ENCODE measurements at regions not wholly inside any gene's neighbourhood (a gene's known extent, or its start where the extent isn't known, plus 50 kb on each side); places are given as distances from the start of the nearest gene placed in this dataset.

DNA sequence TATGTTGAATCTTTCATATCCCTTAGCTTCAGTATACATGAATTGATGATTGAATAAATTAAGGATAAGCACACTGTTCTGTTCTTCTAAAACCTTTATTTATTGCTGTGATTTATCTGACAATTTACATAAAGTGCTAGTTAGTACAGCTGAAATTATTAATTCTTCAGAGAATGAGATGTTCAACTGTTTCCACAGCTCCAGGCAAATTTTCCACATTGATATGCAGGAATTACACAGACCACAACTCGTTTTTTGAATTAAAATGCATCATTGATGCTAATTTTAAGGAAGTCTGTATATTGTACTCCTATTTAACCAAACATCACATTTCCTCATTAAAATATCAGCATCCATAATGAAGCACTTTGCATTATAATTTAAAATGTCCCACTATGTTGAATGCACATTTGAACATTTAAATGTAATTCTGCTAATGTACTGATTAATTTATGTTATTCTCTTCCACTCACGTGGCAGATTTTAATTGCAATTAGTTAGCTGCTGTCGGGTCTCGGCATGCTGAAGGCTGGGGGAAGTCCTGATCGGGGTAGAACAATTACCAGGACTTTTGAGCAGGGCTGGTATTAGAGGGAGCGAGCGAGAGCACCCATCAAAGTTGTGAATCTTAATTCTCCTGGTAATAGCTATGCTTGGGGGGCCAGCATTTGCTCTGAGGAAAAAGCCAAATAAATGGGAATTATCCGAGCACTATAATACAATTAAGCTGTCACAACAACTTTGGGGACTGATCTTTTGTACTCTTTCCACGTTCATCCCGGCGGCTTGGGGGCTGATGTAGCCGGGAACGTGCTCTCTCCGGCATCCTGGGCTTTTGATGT lies 136.7 kb upstream of the TMTC4 start:
- H3K27me3 Mint-ChIP-seq (ENCODE audit: low read depth in 3 of 3): peaks cover 2 to 5% (median 5%) of the 10 kb centered on the region in 3 donors
- no peak overlapping the region for H3K4me3 Mint-ChIP-seq
- H3K27ac Mint-ChIP-seq: no peak overlapping the region
- no peaks in the 10 kb centered on the region for H3K4me1 Mint-ChIP-seq
- peaks cover 0 to 1% (median 0%) of the 10 kb centered on the region in 6 donors for H3K9me3 Mint-ChIP-seq
- DNase-seq: no peak
- H3K36me3 Mint-ChIP-seq: no peaks in the 10 kb centered on the region

GRCh38 chr13:100810481-100810880 lies 135.9 kb upstream of the TMTC4 start:
- Mint-ChIP-seq H3K36me3 (no peaks in the 10 kb centered on the region), H3K27ac (no peak overlapping the region), H3K4me1 (no peaks in the 10 kb centered on the region), H3K4me3 (no peak overlapping the region), H3K27me3 (ENCODE audit: low read depth in 3 of 3) (peaks cover 3 to 5% (median 5%) of the 10 kb centered on the region in 3 donors), H3K9me3 (peaks cover 0 to 1% (median 0%) of the 10 kb centered on the region in 6 donors)
- no peak for DNase-seq

DNA sequence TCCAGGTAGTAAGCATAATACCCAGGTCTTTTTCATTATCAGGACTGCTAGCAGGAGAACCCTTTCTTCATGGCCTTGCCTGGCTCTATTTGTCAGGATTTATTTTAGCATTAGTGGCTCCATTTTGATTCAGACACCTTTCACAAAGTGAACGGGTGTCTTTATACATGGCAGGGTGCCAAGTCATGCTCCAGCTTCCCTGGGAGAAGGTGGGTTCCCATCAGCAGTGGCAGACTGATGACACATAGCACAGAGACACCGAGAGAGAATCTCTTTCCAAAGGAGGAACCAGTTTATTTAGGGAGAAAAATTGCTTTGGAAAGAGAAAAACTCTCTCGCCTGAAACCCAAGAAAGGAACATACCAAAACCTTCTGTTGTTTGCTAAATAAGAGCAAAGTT lies 135.3 kb upstream of the TMTC4 start:
- no peak overlapping the region for H3K27ac Mint-ChIP-seq
- peaks cover 0 to 1% (median 0%) of the 10 kb centered on the region in 6 donors for H3K9me3 Mint-ChIP-seq
- no peak for DNase-seq
- H3K4me1 Mint-ChIP-seq: no peaks in the 10 kb centered on the region
- no peak overlapping the region for H3K4me3 Mint-ChIP-seq
- no peaks in the 10 kb centered on the region for H3K36me3 Mint-ChIP-seq
- H3K27me3 Mint-ChIP-seq (ENCODE audit: low read depth in 3 of 3): peaks cover 3 to 5% (median 5%) of the 10 kb centered on the region in 3 donors

DNA sequence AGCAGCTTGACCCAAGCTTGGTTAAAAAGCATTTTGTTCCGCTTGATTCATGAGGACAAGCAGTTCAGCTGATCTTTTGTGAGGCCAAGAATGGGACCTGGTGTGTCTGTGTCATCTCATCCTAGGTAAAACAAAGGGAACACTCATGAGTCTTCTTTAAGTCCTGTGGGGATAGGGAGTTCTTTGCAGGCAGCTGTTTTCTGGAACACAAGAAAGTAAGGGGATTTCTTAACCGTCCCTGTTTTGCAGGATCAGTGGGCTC lies 134.5 kb upstream of the TMTC4 start:
- H3K4me1 Mint-ChIP-seq: no peaks in the 10 kb centered on the region
- H3K27ac Mint-ChIP-seq: no peak overlapping the region
- no peak overlapping the region for H3K4me3 Mint-ChIP-seq
- H3K9me3 Mint-ChIP-seq: no peaks in the 10 kb centered on the region
- no peak for DNase-seq
- H3K36me3 Mint-ChIP-seq: no peaks in the 10 kb centered on the region
- peaks cover 3 to 5% (median 5%) of the 10 kb centered on the region in 3 donors for H3K27me3 Mint-ChIP-seq (ENCODE audit: low read depth in 3 of 3)

- H3K27ac Mint-ChIP-seq: no peak overlapping the region
- DNase-seq: no peak
- H3K4me1 Mint-ChIP-seq: no peaks in the 10 kb centered on the region
- no peaks in the 10 kb centered on the region for H3K9me3 Mint-ChIP-seq
- H3K4me3 Mint-ChIP-seq: no peak overlapping the region
- H3K36me3 Mint-ChIP-seq: no peaks in the 10 kb centered on the region
- peaks cover 3 to 5% (median 5%) of the 10 kb centered on the region in 3 donors for H3K27me3 Mint-ChIP-seq (ENCODE audit: low read depth in 3 of 3)
These were observed 133.9 kb upstream of the TMTC4 start for GRCh38 chr13:100808330-100809128.

- Mint-ChIP-seq H3K27me3 (ENCODE audit: low read depth in 3 of 3) (peaks cover 0 to 5% (median 2%) of the 10 kb centered on the region in 3 donors), H3K4me1 (no peaks in the 10 kb centered on the region), H3K9me3 (no peaks in the 10 kb centered on the region), H3K4me3 (no peak overlapping the region), H3K36me3 (no peaks in the 10 kb centered on the region), H3K27ac (no peak overlapping the region)
- no peak for DNase-seq
These were observed 128.5 kb upstream of the TMTC4 start for GRCh38 chr13:100803091-100803490.

DNA sequence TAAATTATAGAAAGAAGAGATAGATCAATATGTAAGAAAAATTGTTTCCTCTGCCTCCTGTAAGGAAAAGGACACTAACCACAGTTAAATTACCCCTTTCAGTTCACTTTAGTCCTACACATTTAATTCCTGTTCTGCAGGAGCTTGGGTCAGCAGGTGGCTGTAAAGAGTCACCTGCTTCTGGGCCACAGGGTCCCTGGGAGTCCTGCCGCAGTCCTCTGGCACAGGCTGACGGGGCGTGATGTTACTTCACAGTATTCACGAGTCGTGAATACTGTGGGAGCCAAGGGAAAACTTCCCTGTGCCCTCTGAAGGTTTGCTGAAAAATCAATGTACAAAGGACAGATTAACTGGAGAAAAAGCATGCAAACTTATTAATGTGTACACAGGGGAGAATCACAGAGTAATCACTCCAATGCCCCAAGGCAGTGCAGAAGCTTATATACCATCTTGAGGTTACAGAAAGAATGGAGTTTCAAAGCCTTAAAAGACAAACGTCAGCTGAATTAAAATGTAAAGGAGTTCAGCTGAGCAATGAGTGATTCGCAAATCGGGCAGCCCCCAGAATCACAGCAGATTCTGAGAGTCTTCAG lies 125.8 kb upstream of the TMTC4 start:
- H3K9me3 Mint-ChIP-seq: peaks cover 0 to 4% (median 0%) of the 10 kb centered on the region in 6 donors
- H3K4me1 Mint-ChIP-seq: no peaks in the 10 kb centered on the region
- no peak overlapping the region for H3K4me3 Mint-ChIP-seq
- H3K27me3 Mint-ChIP-seq (ENCODE audit: low read depth in 3 of 3): peaks cover 2 to 4% (median 4%) of the 10 kb centered on the region in 3 donors
- H3K27ac Mint-ChIP-seq: no peak overlapping the region
- DNase-seq: no peak
- H3K36me3 Mint-ChIP-seq: no peaks in the 10 kb centered on the region

DNA sequence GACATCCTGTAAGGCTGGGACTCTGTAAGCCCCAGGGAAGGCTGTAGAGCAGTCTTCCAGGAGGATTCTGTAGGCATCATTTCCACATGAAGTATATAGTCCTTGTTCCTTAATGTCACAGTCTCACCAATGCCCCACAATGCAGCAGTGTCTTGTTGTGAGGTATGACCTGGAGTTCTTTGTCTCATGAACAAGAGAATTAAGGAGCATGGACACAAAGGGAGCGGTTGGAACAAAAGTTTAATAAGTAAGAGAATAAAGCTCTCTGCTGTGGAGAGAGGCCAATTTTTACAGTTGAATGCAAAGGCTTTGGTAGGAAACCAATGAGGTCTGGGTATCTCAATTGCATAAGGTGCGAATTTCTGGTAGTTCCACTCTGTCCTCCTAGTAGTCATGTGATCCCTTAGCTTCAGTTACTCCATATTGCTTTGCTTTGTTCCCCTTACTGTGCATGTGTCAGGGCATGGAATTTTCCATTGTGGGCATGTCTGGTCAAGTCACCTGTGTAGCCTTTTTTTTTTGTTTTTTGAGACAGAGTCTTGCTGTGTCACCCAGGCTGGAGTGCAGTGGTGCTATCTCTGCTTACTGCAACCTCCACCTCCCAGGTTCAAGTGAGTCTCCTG lies 124.3 kb upstream of the TMTC4 start:
- H3K27ac Mint-ChIP-seq: no peak overlapping the region
- H3K4me3 Mint-ChIP-seq: no peak overlapping the region

DNA sequence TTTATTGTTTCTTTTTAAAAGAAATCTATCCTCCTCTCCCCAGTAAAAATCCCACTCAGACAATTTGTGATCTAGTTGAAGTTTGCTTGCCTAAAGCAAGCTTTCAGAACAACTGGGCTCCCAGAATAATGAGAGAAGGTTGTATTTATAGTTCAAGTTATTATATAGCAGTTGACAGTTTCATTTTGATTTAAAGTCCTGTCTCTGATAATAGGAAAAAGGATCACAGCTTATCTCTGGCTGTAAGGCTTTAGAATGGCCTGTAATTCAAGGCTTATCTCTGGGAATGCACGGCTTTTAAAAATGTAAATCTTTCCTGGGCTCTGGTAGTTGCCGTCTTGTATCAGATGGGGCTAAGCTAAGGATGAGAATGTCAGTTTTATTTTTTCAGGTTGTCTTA lies 123.3 kb upstream of the TMTC4 start:
- Mint-ChIP-seq H3K9me3 (peaks cover 0 to 11% (median 2%) of the 10 kb centered on the region in 6 donors), H3K4me3 (no peak overlapping the region), H3K36me3 (no peaks in the 10 kb centered on the region), H3K4me1 (no peaks in the 10 kb centered on the region), H3K27me3 (ENCODE audit: low read depth in 3 of 3) (peaks cover 2 to 4% (median 2%) of the 10 kb centered on the region in 3 donors), H3K27ac (no peak overlapping the region)
- no peak for DNase-seq

More for the DNA sequence above, 124.3 kb upstream of the TMTC4 start:
- Mint-ChIP-seq H3K27me3 (ENCODE audit: low read depth in 3 of 3) (peaks cover 2 to 4% (median 2%) of the 10 kb centered on the region in 3 donors), H3K9me3 (peaks cover 0 to 4% (median under 1%) of the 10 kb centered on the region in 6 donors), H3K36me3 (no peaks in the 10 kb centered on the region), H3K4me1 (no peaks in the 10 kb centered on the region)
- DNase-seq: no peak

GRCh38 chr13:100796463-100796862 lies 121.9 kb upstream of the TMTC4 start:
- no peak for DNase-seq
- Mint-ChIP-seq H3K4me3 (no peak overlapping the region), H3K9me3 (peaks cover 0 to 11% (median 3%) of the 10 kb centered on the region in 6 donors), H3K4me1 (no peaks in the 10 kb centered on the region), H3K36me3 (no peaks in the 10 kb centered on the region), H3K27ac (no peak overlapping the region), H3K27me3 (ENCODE audit: low read depth in 3 of 3) (peaks cover 0 to 6% (median 3%) of the 10 kb centered on the region in 3 donors)

GRCh38 chr13:100794575-100794974 lies 120.0 kb upstream of the TMTC4 start:
- DNase-seq: no peak
- H3K27me3 Mint-ChIP-seq (ENCODE audit: low read depth in 3 of 3): peaks cover 0 to 8% (median 3%) of the 10 kb centered on the region in 3 donors
- no peak overlapping the region for H3K4me3 Mint-ChIP-seq
- H3K9me3 Mint-ChIP-seq: peaks cover 0 to 11% (median 3%) of the 10 kb centered on the region in 6 donors
- H3K36me3 Mint-ChIP-seq: no peaks in the 10 kb centered on the region
- H3K4me1 Mint-ChIP-seq: no peaks in the 10 kb centered on the region
- no peak overlapping the region for H3K27ac Mint-ChIP-seq

DNA sequence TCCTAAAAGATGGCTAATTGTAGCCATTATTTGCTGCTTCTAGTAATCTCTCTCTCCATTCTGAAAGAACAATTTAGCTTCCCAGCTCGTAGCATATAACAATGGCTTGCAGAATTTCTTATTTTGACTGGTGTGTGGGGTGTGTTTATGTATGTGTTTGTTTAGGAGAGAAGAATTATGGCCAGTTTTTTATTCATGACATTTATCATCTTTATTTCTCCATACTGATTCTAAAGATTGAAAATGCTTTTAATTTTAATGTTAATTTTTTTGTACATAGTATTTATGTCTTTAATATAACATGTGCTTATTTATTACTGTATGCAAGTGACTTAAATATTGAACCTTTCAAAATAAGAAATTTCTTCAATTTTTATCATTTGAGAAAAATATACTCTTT lies 115.8 kb upstream of the TMTC4 start:
- Mint-ChIP-seq H3K4me3 (no peak overlapping the region), H3K9me3 (peaks cover 0 to 8% (median 3%) of the 10 kb centered on the region in 6 donors), H3K4me1 (no peaks in the 10 kb centered on the region), H3K27ac (no peak overlapping the region), H3K36me3 (no peaks in the 10 kb centered on the region), H3K27me3 (ENCODE audit: low read depth in 3 of 3) (peaks cover 0 to 12% (median 7%) of the 10 kb centered on the region in 3 donors)
- no peak for DNase-seq

GRCh38 chr13:100789968-100790367 lies 115.4 kb upstream of the TMTC4 start:
- no peak overlapping the region for H3K4me3 Mint-ChIP-seq
- H3K9me3 Mint-ChIP-seq: peaks cover 0 to 8% (median 4%) of the 10 kb centered on the region in 6 donors
- H3K27ac Mint-ChIP-seq: no peak overlapping the region
- no peak for DNase-seq
- no peaks in the 10 kb centered on the region for H3K36me3 Mint-ChIP-seq
- H3K27me3 Mint-ChIP-seq (ENCODE audit: low read depth in 3 of 3): peaks cover 0 to 12% (median 7%) of the 10 kb centered on the region in 3 donors
- no peaks in the 10 kb centered on the region for H3K4me1 Mint-ChIP-seq

Measured in immature natural killer cell (primary cell).